GM21526 (cell line): ENCODE measurements at regions not wholly inside any gene's neighbourhood (a gene's known extent, or its start where the extent isn't known, plus 50 kb on each side); places are given as distances from the start of the nearest gene placed in this dataset.
"Not testable (repeated sequence)": the region's sequence is repeated elsewhere in the genome, so short reads cannot be mapped to it uniquely, and the experiment has no call there.

ENCODE experiments used
- ATAC-seq: cut with Tn5 transposase; IDR thresholded peaks from one replicate; pipeline ENCODE4 v1.9.1; 2021; ENCODE audit warnings: moderate library complexity; ENCODE audit not compliant: unreplicated experiment, low FRiP score

DNA sequence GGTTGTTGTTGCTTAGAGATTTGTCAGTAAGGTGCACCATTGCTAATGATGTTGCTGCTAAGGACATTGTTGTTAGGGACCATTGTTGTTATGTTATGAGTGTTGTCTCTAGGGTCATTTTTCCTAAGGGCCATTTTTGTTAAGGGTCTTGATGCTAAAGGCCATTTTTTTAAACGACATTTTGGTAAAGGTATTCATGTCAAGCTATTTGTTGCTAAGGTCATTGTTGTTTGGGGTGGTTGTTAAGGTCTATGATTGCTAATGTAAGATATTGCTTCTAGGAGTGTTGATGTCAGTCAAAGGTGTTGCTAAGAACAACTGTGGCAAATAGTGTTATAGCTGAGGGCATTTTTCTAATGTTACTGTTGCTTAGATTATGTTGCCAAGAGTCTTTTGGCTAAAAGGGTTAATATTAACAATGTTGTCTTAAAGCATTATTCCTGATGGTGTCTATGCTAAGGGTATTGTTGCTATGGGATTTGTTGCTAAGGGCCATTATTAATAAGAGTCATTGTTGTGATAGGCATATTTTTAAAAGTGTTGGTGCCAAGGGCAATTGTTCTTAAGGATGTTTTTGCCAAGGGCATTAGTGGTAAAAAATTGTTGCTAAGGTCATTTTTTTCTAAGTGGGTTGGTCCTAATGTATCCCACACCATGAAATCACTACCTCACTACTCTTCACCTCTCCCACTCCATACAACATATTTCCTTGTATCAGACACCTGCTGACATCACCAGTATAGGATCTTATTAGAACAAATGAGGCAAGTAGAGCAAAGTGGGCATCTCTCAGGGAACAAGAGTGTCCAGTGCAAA, 56.2 kb downstream of the SPATA31A6 start:
- ATAC-seq: not testable (repeated sequence)

DNA sequence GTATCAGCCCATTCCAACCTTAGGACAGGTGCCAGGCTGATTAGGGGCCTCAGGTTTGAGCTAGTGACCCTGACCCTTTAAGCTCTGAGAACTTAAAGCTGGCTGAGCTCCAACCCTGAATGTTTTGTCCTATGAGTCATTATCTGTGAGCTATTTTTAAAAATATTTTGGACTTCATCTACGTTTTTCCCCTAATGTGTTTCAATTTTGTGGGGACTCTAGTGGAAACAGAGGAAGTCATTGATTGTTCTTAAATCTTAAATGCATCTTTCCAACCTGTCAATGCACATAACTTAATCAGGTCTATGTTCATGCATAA, 56.8 kb downstream of the SPATA31A6 start:
- ATAC-seq: not testable (repeated sequence)

DNA sequence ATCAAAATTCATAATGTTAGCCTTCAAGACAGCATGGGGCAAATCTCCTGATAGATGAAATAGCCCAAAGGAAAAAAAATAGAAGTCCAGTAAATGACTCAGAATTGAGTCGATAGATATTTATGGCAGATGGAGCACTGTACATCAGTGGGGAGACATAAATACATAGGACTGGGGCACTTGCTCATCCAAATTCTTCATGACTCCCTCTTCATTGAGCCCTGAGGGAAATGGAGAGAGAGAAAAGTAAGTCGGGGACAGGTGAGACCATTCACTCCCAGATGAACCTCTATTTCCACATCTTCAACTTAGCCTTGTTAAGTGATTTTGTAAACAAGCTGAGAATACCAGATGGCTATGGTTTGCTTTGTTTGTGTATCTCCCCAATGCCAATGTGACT, 59.8 kb downstream of the SPATA31A6 start:
- ATAC-seq: not testable (repeated sequence)

DNA sequence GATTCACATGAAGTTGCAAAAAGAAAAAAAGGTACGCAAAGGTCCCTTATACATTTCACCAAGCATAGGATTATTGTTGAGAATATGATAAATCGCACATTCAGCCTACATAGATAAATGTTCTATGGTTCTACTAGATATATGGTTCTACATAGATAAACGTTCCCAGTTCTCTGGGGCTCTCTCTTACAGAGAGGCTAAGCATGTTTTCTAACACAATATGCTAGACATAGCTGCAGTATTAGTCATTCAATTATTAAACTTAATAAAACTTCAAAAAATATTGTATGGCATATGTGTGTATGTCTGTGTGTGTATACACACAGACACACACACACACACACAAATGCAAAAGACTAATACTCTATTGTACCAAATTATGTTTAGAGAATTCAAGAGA, 60.4 kb downstream of the SPATA31A6 start:
- not testable (repeated sequence) for ATAC-seq

DNA sequence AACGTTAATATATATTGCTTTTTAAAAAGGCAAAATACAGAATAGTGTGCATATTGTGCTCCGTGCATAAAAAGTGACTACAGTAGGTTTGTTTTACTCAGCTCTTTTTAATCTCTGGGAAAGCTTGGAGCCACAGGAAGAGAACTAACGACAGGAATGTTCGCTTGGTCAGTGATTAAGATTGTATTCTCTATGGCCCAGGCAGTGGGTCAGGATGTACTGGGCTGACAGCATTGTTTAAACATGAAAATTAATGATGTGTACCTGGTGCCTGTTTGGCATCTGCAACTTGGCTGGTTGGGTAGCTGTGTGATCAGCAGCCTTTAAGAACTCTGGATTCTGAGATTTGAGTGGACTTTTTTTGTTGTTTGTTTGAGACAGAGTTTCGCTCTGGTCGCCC, 85.3 kb downstream of the SPATA31A6 start:
- ATAC-seq: not testable (repeated sequence)

DNA sequence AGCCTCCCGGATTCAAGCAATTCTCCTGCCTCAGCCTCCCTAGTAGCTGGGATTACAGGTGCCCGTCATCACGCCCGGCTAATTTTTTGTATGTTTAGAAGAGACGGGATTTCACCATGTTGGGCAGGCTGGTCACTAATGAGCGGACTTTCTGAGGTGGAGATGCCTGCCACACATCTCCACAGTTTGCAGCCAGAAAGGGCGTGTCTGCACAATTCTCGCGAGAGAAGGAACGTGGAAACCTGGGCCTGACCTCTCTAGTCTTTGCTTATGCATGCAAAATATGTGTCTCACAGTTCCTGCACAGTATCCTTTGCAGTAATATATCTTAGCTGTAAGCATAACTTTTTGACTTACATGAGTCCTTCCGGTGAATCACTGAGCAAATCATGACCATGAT, 85.7 kb downstream of the SPATA31A6 start:
- not testable (repeated sequence) for ATAC-seq

DNA sequence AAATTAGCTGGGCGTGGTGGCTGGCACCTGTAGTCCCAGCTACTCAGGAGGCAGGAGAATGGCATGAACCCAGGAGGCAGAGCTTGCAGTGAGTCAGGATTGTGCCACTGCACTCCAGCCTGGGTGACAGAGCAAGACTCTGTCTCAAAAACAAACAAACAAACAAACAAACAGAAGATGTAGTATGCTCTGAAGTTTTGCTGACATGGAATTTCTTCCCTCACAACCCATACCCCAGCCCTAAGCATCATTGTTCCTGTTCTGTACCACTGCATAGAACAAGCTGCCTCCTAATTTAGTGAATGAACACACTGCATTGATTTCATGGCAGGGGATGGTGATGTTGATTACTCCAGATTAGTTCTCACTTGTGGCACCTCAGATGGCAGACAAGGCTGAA, 89.7 kb downstream of the SPATA31A6 start:
- ATAC-seq: not testable (repeated sequence)

DNA sequence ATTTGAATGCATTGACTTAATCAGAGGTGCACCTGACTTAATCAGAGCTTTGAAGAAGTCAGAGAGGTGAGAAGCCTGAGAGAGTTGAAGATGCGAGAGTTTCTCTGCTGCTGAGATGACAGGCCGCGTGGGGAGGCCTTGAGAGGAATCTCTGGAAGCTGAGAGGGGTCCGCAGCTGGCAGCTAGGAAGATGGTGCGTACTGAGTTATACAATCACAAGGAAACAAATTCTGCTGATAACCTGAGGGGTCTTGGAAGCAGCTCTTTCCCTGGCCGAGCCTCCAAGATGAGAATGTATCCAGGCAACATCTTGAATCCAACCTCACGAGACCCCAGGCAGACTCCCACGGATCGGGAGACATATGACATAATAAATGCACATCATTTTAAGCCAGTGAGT, 91.7 kb downstream of the SPATA31A6 start:
- no peak for ATAC-seq

DNA sequence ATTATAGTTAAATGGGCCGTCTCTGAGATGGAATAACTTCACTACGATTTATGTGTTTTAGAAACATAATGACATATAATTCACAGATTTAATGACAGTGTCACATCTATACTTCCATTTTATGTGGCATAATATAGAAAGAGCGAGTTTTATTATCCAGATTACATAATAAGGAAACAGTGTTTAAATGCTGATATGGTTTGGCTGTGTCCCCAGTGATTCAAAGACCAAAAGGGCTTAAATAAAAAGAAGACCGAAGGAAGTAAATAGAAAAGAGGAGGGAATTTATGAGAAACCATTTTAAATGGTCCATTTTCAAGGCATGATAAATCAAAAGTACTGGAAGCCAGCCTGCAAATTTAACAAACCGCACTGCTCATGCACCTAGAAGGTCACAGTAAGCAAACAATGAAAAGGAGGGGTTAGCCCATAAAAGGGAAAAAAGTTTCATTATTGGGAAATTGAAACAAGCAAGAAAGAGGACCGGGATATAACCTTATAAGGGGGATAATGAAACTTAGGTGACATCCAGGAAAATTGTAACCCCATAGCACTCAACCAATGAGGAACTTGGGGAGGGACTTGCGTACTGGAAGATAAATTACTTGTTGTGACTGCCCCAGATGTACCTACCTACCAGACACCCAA, 99.2 kb downstream of the SPATA31A6 start:
- ATAC-seq: not testable (repeated sequence)

DNA sequence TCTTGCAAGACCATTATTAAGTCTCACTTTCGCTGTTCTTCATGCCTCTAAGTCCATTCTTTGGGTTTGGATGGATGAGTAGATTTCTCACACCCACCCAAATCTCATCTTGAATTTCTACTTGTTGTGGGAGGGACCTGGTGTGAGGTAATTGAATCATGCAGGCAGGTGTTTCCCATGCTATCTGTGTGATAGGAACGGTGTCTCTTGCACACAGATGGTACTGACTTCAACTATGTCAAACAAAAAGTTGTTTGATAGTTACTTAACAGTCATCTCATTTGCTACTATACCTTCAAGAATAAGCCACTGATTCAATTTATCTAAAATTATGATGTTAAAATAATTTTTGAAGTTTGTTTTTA, 99.7 kb downstream of the SPATA31A6 start:
- not testable (repeated sequence) for ATAC-seq

DNA sequence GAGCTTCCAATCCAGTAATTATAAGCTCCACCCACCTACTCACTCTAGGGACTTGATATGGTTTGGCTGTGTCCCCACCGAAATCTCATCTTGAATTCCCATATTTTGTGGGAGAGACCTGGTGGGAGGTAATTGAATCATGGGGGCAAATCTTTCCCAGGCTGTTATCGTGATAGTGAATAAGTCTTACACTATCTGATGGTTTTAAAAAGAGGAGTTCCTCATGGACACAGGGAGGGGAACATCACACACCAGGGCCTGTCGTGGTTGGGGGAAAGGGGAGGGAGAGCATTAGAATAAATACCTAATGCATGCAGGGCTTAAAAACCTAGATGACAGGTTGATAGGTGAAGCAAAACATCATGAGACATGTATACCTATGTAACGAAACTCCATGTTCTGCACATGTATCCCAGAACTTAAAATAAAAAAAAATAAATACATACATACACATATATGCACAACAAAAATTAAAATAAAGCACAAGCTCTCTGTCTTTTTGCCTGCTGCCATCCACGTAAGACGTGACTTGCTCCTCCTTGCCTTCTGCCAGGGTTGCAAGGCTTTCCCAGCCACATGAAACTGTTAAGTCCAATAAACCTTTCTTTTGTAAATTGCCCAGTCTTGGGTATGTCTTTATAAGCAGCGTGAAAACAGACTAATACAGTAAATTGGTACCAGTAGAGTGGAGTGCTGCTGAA, 102.8 kb downstream of the SPATA31A6 start:
- ATAC-seq: not testable (repeated sequence)

DNA sequence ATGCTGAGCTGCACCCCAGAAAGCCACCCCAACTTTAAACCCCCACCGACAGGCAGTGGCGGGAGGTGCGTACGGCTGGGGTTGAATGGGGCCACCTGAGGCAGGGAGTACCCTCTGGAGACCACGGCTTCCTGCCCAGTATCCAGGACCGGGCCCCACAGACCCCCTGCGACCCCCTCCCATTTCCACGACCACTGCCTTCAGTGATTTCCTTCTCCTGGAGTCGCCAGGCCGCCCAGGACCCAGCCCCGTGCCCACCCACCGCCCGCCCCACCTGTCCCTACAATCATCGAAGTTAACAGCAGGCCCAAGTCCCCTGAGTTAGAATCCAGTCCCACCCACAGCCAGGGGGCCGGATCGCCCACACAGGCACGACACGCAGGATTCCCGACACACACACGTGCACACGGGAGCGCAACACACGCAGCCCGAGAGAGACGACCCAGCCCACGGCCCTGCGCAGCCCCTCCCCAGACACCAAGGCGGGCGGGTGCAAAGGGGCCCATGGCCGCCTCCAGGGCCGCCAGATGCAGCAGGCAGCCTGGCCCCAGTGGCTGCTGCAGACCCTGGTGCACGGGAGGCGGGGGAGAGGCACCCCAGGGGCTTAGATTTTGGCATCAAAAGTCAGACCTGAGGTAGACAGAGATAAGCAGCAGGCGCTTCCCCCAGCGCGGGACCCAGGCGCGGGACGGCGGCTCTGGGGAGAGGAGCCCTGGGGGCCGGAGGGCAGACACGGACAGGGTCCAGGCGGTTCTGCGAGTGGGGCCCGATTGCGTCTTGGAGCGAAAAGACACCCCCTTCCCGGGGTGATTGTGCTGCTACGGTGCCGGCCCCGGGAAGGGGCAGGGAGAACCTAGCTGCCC, 104.8 kb downstream of the SPATA31A6 start:
- ATAC-seq: not testable (repeated sequence)

DNA sequence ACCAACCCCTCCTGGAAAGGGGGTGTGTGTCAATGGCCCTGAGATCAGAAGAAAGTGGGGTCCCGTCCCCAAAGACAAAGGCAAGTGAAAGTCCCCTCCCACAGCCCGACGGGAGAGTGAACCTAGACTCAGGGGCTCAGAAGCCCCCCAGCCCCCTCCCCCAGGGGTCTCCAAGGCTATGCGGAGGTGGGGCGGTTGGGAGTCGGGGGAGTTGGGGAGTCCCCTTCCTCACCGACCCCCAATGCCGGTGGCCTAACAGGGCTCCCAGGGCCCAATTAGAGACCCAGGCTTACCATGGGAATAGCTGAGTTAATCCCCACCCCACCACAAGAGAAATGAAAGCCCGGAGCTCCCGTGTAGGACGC, 105.4 kb downstream of the SPATA31A6 start:
- not testable (repeated sequence) for ATAC-seq

DNA sequence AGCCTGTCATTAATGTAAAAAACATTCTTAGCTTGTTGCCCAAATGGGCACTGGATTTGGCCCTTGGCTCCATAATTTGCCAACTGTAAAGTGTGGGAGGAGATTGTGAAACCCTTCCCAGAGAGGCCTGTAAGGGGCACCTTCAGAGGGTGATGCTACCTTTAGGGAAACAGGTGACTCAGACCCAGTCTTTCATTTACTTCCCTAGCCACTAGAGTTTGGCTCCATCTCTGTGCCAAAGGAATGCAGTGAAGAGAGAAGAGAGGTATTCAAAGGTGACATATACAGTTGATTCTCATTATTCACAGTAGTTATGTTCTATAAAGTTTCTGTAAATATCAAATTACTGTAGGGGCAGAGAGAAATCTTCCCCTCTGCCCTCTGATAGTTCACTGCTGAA, 116.7 kb downstream of the SPATA31A6 start:
- not testable (repeated sequence) for ATAC-seq

DNA sequence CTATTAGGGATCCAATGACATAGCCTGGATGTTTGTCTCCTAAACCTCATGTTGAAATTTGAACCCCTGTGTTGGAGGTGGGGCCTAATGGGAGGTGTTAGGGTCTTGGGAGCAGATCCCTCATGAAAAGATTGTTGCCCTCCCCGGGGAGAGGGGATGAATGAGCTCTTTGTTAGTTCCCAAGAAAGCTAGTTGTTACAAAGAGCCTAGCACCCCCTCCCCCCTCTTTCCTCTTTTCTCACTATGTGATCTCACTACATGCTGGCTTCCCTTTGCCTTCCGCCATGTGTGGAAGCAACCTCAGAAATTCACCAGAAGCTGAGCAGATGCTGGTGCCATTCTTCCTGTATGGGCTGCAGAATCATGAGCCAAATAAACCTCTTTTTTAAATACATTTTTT, 123.2 kb downstream of the SPATA31A6 start:
- not testable (repeated sequence) for ATAC-seq

DNA sequence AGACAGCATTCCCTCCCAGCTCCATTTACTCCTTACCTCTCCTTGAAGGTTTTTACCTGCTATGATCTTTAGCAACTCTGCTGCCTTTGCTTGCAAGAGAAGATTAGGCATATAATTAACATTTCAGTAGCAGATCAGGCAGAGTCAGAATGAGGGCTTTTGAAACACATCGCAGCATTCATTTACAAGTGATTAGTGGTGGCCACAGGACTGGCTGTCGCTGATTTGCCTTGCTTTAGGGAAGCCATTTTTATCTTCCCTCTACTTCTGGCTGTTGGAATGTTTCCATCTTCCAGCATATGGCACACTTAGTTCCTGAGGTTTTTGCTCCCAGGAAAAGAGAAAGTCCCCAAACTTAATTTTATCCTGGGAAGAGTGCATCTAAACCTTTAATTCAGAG, 124.0 kb downstream of the SPATA31A6 start:
- not testable (repeated sequence) for ATAC-seq

DNA sequence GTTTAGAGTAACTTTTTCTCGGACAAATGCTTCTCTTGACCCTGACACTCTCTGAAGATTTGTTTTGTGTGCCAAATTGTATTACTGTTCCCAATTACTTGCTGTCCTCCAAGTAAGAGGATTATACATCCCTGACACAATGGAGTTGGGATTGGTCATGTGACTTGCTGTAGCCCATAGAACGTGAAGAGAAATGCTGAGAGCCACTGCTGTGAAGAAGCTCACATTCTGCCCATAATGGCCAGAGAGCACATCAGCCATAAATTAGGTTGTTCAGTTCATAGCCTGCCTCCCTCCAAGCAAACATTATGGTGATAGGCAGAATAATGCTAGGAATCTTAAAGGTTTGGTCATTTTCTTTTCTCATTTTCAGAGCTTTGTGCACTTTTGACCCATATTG, 127.5 kb downstream of the SPATA31A6 start:
- not testable (repeated sequence) for ATAC-seq

DNA sequence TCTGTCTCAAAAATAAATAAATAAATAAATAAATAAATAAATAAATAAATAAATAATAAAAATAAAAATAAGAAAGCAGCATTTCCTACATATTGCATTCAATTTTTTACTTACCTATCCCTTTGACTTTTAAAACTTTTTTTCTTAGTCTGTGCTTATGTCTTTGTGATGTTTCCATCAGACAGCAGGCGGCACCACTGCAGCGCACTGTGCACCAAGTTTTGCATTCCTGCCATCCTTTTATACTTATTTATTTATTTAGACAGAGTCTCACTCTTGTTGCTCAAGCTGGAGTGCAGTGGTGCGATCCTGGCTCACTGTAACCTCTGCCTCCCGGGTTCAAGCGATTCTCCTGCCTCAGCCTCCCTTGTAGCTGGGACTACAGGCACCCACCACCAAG, 132.6 kb downstream of the SPATA31A6 start:
- not testable (repeated sequence) for ATAC-seq

DNA sequence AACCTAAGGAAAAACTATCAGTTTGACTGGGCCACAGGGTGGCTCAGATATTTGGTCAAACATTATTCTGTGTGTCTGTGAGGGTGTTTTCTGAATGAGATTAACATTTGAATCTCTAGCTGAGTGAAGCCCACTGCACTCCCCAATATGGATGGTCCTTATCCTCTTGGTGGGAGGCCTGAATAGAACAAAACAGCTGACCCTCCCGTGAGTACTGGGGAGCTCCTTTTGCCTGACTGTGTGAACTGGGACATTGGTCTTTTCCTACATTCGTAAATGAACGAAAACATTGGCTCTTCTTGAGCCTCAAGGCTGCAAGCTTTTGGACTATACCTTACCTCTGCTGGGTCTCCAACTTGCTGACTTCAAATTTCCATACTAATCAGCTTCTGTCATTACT, 134.2 kb downstream of the SPATA31A6 start:
- ATAC-seq: not testable (repeated sequence)

DNA sequence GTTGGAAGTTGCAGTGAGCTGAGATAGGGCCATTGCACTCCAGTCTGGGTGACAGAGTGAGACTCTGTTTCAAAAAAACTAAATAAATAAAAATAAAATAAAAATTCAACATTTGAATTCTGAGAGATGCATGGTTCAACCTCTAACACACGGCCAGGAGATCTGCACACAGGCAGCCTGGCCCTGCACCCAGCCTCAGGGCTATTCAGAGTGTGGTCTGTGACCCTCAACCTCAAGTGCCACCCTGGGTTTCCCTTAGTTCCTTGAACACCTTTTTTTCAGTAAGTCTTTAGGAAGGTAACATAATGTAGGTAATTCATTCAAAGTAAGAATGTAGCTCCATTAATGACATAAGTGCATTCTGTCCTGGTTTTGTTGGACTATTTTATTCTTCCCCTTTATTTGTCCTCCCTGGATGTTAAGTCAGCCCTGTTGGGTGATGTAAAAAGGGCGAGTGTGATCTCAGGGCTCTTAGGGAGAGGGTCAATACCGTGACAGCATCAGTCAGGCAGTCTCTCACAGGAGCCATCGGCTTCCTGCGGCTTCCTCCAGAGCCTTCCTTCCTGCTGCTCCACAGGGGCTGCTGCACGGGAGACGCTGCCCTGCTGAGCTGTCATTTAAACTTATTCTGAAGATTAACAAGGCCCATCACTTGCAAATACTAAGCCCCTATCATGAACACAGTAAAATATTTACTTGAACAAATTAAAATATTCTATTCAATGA, 139.8 kb downstream of the SPATA31A6 start:
- not testable (repeated sequence) for ATAC-seq
